ENCODE measurements at regions not wholly inside any gene's neighbourhood (a gene's known extent, or its start where the extent isn't known, plus 50 kb on each side); places are given as distances from the start of the nearest gene placed in this dataset.

- Histone ChIP-seq H3K4me1 (ENCODE audit: control insufficient read depth in 1 of 2, insufficient read depth in 2 of 2, low read length in 2 of 2) (peaks cover 9 to 38% of the 10 kb centered on the region in 2 experiments), H4K20me1 (ENCODE audit: insufficient read depth) (no peaks in the 10 kb centered on the region), H3K79me2 (ENCODE audit: insufficient read depth, low read length) (no peaks in the 10 kb centered on the region), H3K36me3 (ENCODE audit: control insufficient read depth in 1 of 2, insufficient read depth in 2 of 2, low read length in 2 of 2) (no peaks in the 10 kb centered on the region), H3K9ac (ENCODE audit: low read length) (no peak overlapping the region), H3K27ac (ENCODE audit: low read depth, low read length) (no peak overlapping the region), H3K4me2 (ENCODE audit: low read length) (no peak overlapping the region), H3K27me3 (ENCODE audit: insufficient read depth, low read length) (no peaks in the 10 kb centered on the region), H3K9me3 (ENCODE audit: control insufficient read depth in 1 of 2, insufficient read depth in 1 of 2, low read depth in 1 of 2, low read length in 2 of 2) (no peaks in the 10 kb centered on the region), H3K4me3 (replicated peaks in 1 of 2; ENCODE audit: low read depth in 1 of 2, low read length in 2 of 2) (no peak overlapping the region), H2AFZ (ENCODE audit: low read depth, low read length, poor library complexity, severe bottlenecking) (no peak overlapping the region), H3K9me2 (ENCODE audit: insufficient read depth) (no peaks in the 10 kb centered on the region)
- TF ChIP-seq RAD21 (IDR thresholded peaks at IDR 0.05; ENCODE audit: low read depth) (no peak), EZH2phosphoT487 (IDR thresholded peaks at IDR 0.05; ENCODE audit: borderline replicate concordance) (no peak), EGR1 (IDR thresholded peaks at IDR 0.05; ENCODE audit: low read depth) (no peak), ELF1 (IDR thresholded peaks at IDR 0.05; ENCODE audit: borderline replicate concordance, low read depth) (no peak), MAX (IDR thresholded peaks at IDR 0.05) (no peak), ZFX (IDR thresholded peaks at IDR 0.05) (no peak), JUND (IDR thresholded peaks at IDR 0.05) (no peak)
- ChIA-PET CTCF (no interaction called here), RAD21 (ENCODE audit: low non-redundant PET in 1 of 2, low total read pairs in 2 of 2, uncharacterized antibody in 2 of 2, unreplicated experiment in 2 of 2) (interaction anchor here in 1 of 2 experiments (0.6 kb wide), 1 partner anchor 34 kb away, joined by 3 read pairs; no protein-coding TSS in a partner anchor), POLR2A (no interaction called here)
- intact Hi-C loops (cut with micrococcal nuclease), result no loop called here
- ATAC-seq (no peak), DNase-seq (ENCODE audit: low read depth, low spot score) (no peak)
- no TSS peak for BruUV-seq (replicated peaks)
Measured at GRCh38 chr10:118914629-118915028, 114.9 kb upstream of the NANOS1 start.

GRCh38 chr10:118915161-118915560, 114.4 kb upstream of the NANOS1 start:
- Histone ChIP-seq H3K9me2 (ENCODE audit: insufficient read depth) (no peaks in the 10 kb centered on the region), H3K9ac (ENCODE audit: low read length) (no peak overlapping the region), H3K4me3 (replicated peaks in 1 of 2; ENCODE audit: low read depth in 1 of 2, low read length in 2 of 2) (no peak overlapping the region), H3K27me3 (ENCODE audit: insufficient read depth, low read length) (no peaks in the 10 kb centered on the region), H3K9me3 (ENCODE audit: control insufficient read depth in 1 of 2, insufficient read depth in 1 of 2, low read depth in 1 of 2, low read length in 2 of 2) (no peaks in the 10 kb centered on the region), H3K4me2 (ENCODE audit: low read length) (no peak overlapping the region), H2AFZ (ENCODE audit: low read depth, low read length, poor library complexity, severe bottlenecking) (no peak overlapping the region), H3K36me3 (ENCODE audit: control insufficient read depth in 1 of 2, insufficient read depth in 2 of 2, low read length in 2 of 2) (no peaks in the 10 kb centered on the region), H3K27ac (ENCODE audit: low read depth, low read length) (no peak overlapping the region), H3K79me2 (ENCODE audit: insufficient read depth, low read length) (no peaks in the 10 kb centered on the region), H4K20me1 (ENCODE audit: insufficient read depth) (no peaks in the 10 kb centered on the region), H3K4me1 (ENCODE audit: control insufficient read depth in 1 of 2, insufficient read depth in 2 of 2, low read length in 2 of 2) (peaks cover 9 to 35% of the 10 kb centered on the region in 2 experiments)
- POLR2A ChIA-PET, result no interaction called here
- CTCF ChIA-PET, result no interaction called here
- intact Hi-C loops (cut with micrococcal nuclease), result no loop called here
- no peak for DNase-seq (ENCODE audit: low read depth, low spot score)
- no peak for ATAC-seq
- BruUV-seq (replicated peaks), result no TSS peak
- RAD21 ChIA-PET (ENCODE audit: low non-redundant PET in 1 of 2, low total read pairs in 2 of 2, uncharacterized antibody in 2 of 2, unreplicated experiment in 2 of 2), result no interaction called here
- no peak for TF ChIP-seq ATF3 (IDR thresholded peaks at IDR 0.05)
- TF ChIP-seq POLR2AphosphoS5 (IDR thresholded peaks at IDR 0.05; ENCODE audit: low read depth, low read length), result no peak
- no peak for TF ChIP-seq YY1 (IDR thresholded peaks at IDR 0.05; ENCODE audit: extremely low read depth, insufficient replicate concordance, low read depth, low read length)
- no peak for TF ChIP-seq ZBTB33 (IDR thresholded peaks at IDR 0.05; ENCODE audit: extremely low read depth, insufficient replicate concordance, low read length)
- no peak for TF ChIP-seq CEBPB (IDR thresholded peaks at IDR 0.05; ENCODE audit: low read depth)
- TF ChIP-seq TCF7L2 (IDR thresholded peaks at IDR 0.05; ENCODE audit: borderline replicate concordance, extremely low read depth, insufficient read depth, insufficient read length), result no peak
- no peak for TF ChIP-seq ZFX (IDR thresholded peaks at IDR 0.05)
- no peak for TF ChIP-seq REST (IDR thresholded peaks at IDR 0.05; ENCODE audit: low read depth)

Data from HCT116 (cell line).